Gastrocnemius medialis (tissue), 4 donors: ENCODE measurements at regions not wholly inside any gene's neighbourhood (a gene's known extent, or its start where the extent isn't known, plus 50 kb on each side); places are given as distances from the start of the nearest gene placed in this dataset.

Source experiments
- CTCF ChIP-seq, 5 experiments: fragments of 450-650 bp in 3 of 5; fragments of 200-600 bp in 2 of 5; sonication (generic) in 2 of 5; IDR thresholded peaks in 4 of 5; conservative IDR thresholded peaks in 1 of 5; 1 replicate in 4 of 5; 2 replicates in 1 of 5; pipeline ENCODE4 v1.5.1; 2016 to 2019; ENCODE audit warnings: antibody characterized with exemption in 5 of 5, mild to moderate bottlenecking in 3 of 5, moderate library complexity in 3 of 5
- POLR2A ChIP-seq, 2 donors: fragments of 450-650 bp; IDR thresholded peaks; one replicate each; pipeline ENCODE4 v1.6.1; 2017; ENCODE audit warnings: antibody characterized with exemption in 2 of 2, mild to moderate bottlenecking in 2 of 2, moderate library complexity in 2 of 2

GRCh38 chr2:37771600-37772088 lies 100.2 kb upstream of the CDC42EP3 start:
- TF ChIP-seq POLR2A (IDR thresholded peaks at IDR 0.05) (no peak), CTCF (IDR thresholded peaks at IDR 0.05 in 4 of 5, conservative IDR thresholded peaks at IDR 0.05 in 1 of 5) (no peak)
